IPS DF 4.7 (cell line): ENCODE measurements at regions not wholly inside any gene's neighbourhood (a gene's known extent, or its start where the extent isn't known, plus 50 kb on each side); places are given as distances from the start of the nearest gene placed in this dataset.
"Not testable (repeated sequence)": the region's sequence is repeated elsewhere in the genome, so short reads cannot be mapped to it uniquely, and the experiment has no call there.

Experiments
- DNase-seq: peaks from one replicate; pipeline ENCODE4 v3.0.0-alpha.2; 2013; ENCODE audit warnings: low spot score; ENCODE audit errors: extremely low read depth

DNA sequence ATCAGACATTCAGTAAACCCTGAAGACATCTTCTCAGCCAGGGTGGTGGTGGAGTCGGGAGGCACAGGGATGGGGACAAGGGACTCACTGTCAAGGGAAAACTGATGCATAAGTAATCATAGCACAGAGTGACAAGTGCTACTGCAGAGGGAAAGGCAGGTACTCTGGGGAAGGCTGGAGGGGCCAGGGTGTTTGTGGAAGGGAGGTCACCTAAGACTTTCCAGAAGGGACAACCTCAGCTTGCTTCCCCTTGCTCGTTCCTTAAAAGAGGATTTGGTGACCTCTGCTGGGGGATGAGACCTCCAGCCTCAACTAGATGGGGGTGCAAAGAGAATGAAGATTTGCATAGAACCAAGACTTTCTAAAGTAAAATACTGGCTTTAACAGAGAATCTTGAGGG is 99.5 kb downstream of the SLC4A3 start:
- no peak for DNase-seq

DNA sequence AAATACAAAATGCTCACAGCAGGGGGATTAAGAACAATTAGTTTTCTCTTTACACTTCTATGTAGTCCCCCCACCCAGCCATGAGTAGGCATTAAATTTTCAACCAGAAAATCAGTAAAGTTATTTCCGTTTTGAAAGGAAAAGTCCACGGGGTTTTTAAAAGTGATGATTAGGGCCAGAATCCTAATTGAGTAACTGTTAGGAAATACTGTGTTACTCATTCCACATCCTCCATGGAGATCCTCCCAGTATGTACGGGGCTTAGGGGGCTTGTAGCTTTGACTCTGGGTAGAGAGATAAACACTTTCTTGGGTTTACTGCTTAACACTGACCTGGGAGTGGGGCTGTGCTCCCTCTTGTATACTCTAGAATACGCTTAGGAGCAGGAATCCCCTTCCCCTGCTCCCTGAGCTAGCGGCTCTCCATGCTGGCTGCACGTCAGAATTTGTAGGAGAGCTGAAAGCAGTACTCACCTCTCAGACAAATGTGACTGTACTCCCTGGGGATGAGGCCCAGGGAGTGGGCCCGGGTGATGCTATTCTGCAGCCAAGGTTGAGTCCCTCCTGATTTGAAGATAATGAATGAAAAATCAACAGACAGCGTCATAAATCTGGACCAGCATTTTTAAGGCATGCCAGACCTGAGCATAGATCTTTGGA is 100.5 kb downstream of the SLC4A3 start:
- no peak for DNase-seq

DNA sequence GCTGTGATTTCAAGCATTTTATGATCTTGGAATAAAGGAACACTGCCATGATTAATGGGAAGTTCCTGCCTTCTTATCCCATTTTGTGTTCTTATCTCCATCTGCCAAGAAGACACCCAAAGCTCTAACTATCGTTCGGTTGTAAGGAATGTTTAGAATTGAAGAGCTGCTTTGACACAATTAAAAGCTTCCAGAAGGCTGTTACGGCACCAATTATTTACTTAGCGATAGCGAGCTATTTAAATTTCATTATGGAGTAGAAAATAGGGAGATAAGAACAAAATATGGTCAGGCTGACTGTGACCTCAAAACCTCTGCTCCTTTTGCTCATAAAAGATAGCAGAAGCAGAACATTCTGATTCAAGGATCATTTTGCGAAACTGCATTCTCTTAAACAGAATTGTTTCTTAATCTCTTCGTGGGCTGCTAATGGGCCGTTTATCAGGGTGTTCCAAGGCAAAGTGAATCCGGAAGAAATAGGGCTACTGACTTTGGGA is 101.6 kb downstream of the SLC4A3 start:
- DNase-seq = no peak

DNA sequence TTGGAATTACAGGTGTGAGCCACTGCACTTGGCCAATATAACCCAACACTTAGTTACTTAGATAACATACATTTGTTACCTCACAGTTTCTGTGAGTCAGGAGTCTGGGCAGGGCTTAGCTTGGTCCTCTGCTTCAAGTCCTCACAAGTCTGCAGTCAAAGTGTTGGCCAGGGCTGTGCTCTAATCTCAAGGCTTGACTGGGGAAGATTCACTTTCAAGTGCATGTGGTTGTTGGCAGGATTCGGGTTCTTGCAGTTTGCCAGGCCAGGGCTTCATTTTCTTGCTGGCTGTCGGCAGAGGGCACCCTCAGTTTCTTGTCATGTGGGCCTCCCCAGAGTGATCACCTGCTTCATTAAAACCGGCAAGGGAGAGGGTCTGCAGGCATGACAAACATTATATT is 103.7 kb downstream of the SLC4A3 start:
- no peak for DNase-seq

DNA sequence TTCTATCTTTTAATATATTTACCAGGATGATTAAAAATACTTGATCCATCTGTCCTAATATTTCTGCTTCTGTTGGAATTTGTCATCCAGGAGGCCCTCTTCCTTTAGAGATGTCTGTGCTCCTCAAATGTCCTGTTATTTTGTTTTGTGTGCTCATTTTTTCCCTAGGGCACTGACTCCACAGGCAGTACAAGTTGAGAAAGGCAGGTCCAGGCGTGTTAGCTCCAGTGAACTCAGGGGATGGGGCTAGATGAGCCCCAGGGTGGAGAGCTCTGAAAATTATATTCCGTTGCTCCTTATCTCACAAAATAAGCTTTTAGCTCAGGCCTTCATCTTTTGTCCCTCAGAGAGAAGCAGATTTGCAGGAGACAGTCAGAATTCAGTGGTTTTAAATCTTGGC is 105.7 kb downstream of the SLC4A3 start:
- DNase-seq = no peak

DNA sequence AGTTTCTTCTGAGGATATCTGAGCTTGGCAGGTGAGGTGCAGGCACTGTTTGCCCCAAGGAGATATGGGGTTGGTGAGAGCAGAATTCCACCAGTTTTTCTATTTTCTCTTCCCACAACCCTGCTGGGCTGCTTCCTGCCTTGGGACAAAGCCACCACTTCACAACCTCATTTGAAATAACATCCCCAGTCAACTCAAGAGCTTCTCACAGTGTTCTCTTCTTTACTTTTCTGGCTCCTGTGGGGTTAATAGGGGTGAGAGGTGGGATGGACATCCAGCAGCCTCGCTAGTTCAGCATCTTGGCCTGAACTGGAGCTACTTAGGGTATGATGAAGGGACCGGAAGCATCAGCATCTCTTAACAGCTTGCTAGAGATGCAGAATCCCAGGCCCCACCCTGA is 106.3 kb downstream of the SLC4A3 start:
- DNase-seq = no peak

DNA sequence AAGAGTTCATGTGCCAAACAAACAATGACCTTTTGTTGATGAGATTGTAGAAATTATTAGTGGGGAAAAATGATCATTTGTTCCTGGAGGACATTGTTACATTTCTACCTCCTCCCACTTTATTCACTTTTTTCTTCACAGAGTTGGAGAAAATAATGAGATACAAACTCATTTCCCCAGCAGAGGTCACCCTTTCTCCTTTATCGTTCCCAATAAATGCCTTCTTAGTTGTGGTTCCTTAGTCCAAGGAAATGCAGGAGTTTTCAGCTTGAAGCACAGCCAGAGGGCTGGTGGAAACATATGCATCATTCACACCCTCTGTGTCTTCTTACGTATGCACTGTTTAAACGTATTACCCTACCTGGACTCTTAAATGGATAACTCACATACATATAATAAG is 108.8 kb downstream of the SLC4A3 start:
- peak; percentile 62 for DNase-seq

DNA sequence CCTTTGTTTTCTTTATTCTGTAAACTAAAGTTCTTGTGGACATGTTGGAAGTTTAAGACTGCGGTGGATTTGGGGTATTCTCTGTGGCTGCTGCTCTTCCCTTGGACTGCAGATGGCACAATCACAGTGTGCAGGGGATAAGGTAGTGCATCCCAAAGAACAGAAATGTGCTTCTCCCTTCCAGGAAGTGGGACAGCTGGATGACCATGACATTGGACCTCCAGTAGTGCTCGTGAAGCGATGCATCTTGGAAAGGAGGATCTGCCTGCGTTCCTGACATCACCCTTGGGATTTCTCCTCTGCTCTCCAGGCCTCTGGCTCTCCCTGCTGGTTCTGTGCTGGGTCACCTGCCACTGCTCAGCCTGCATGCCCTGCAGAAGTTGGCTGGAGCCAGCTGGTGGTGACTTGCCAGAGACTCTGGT is 109.9 kb downstream of the SLC4A3 start:
- DNase-seq = no peak

DNA sequence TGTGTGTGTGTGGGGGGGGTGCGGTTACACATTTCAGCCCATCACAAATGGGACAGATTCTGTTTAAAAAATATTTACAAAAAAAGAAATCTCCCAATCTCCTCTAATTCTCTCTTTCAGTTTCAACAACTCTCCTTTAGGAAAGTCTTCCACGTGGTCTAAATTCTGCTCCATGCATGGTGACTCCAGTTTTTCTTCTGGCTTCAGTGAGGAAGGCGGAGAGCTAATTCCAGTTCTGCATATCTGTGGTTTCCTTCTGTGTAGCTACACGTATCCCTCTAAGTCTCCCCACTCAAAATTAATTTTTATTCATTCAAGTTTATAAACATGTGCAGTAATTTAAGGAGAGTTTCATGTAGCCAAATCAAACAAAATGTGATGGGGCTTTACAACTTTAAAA is 111.6 kb downstream of the SLC4A3 start:
- DNase-seq = no peak

DNA sequence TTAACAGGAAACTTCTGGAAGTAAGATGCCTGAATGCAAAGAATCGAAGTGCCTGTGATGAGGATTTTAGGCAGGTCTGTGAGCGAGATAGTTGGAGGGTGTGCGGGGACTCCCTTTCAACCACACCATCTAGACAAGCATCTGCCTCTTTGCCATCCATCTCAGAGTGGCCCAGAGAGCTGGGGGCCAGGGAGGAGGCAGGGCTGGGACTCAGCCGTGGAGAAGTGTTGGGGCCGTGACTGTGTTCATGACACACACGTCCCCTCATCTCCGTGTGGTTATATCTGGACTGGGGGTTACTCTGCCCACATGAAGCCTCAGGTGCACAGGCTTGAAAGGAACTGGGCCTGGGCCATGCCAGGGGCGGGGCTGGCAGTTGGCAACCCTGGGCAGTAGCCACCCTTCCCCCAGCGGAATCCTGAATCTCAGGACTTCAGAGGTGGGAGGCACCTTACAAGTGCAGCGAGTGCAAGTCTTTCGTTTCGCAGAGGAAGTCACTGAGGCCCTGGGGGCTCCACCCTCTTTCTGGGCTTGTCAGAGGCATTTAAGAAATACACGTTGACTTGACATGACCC is 112.5 kb downstream of the SLC4A3 start:
- no peak for DNase-seq

DNA sequence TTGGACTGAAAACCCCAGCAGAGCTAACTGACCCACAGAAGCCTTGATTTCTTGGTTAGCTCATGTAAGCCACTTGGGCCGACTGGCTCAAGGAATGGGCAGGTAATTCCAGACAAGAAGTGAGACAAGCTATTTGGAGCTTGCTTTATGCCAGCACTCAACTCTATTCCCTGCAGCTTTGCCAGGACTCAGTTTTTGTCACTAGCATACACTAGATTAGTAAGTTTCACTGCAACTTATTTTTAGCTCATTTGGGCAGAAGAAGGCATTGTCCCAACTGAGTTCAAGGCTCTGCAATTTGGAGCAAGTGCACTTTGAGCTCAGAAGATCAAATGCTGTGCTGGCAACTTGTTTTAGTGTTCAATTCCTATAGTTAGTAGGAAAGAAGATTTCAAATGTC is 116.1 kb downstream of the SLC4A3 start:
- no peak for DNase-seq

DNA sequence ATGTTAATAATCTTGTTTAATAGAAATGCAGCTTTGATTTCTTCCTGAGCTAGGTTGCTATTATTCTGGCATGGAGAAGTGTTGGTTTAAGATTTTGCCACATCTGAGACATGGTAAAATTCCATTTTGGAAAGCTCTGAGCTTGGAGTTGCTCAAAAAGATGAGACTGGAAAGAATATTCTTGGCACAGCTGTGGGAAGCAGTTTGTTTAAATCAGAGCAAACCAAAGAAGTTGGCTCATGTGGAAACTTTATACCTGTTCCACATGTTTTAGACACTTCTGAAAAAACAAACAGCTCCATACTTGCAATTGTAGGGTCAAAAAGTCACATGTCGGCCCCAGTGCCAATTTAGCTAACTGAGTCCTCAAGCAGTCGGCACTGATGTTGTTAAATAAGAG is 116.6 kb downstream of the SLC4A3 start:
- no peak for DNase-seq

DNA sequence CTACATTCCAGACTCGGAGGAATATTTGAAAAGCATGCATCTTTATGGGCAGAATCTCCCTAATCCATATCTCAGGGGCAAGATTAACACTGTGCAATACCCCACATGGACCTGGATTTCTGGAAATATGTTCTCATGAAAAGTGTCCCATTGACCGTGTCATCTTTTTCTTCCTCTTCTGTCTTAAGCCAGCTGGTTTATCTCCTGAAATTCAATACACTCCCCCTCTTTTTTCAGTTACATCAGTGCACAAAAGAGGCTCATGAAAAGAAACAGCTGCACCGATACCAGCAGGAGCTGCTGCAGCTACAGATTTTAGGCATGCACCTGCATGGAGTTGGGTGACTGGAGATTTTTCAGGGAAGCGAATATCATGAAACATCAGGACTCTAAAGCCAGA is 117.2 kb downstream of the SLC4A3 start:
- DNase-seq = no peak

DNA sequence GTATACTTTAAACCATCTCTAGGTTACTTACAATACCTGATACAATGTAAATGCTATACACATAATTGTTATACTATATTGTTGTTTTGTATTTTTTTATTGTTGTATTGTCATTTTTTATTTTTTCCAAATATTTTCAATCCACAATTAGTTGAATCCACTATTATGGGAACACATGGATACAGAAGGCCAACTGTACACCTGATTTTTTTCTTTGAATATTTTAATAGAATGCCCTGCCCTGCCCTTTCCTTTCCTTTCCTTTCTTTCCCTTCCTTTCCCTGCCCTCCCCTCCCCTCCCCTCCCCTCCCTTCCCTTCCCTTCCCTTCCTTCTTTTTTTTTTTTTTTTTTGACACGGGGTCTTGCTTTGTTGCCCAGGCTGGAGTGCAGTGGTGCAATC is 120.2 kb downstream of the SLC4A3 start:
- no peak for DNase-seq

DNA sequence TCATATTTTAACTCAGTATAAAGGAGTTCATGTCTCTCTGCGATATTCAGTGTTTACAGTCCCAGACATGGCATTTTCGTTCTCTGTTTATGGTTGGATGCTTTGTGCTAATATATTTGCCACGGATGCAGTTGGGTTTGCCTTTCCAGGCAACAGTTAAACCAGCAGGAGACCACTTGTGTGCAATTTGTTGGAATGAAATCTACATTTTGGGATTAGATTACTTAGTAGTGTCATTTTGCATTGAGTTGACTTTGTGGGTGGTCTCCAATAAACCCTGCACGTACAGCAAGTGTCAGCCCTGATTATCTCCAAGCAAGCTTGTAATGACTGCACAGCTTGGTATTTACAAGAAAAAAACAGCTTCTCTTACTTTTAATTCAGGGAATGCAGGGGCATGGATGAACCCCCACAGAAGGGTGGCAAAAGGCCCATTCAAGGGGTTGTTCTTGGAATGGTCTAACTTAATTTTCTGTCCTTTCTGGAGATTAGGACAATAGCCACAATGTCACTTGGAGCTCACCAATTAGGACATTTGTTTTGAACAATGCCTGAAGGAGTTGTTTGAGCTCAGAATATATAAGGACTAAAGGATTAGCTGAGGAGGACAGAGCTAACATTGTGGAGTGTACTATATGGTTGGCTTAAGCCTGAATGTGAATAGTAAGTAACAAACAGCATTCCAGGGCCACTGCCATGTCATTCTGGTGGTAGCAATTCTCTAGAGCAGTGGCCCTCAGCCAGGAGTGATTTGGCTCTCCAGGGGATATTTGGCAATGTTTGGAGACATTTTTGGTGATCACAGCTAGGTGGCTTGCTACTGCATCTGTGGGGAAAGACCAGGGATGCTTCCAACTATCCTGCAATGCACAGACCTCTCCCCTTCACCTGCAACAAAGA is 121.5 kb downstream of the SLC4A3 start:
- DNase-seq = no peak

DNA sequence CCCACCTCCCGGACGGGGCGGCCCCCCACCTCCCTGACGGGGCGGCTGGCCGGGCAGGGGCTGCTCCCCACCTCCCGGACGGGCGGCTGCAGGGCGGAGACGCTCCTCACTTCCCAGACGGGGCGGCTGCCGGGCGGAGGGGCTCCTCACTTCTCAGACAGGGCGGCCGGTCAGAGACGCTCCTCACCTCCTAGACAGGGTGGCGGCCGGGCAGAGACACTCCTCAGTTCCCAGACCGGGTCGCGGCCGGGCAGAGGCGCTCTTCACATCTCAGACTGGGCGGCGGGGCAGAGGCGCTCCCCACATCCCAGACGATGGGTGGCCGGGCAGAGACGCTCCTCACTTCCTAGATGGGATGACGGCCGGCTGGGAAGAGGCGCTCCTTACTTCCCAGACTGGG is 123.7 kb downstream of the SLC4A3 start:
- DNase-seq = not testable (repeated sequence)

DNA sequence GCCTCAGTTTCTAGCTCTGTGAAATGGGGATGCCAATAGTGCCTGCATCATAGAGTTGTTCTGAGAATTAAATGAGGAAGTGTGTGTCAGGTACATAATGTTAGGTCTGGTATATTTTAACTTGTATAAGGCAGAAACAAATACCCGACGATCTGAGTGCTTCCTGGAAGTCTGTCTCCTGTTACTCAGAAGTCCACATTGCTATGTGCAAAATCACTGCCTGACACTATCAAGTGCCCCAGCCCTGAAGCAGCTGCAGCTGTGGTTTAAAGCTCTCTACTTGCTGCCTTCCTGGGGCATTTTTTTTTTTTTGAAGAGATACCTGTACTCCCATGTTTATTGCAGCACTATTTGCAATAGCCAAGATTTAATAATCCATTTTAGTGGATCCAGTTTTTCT is 125.3 kb downstream of the SLC4A3 start:
- DNase-seq = no peak

DNA sequence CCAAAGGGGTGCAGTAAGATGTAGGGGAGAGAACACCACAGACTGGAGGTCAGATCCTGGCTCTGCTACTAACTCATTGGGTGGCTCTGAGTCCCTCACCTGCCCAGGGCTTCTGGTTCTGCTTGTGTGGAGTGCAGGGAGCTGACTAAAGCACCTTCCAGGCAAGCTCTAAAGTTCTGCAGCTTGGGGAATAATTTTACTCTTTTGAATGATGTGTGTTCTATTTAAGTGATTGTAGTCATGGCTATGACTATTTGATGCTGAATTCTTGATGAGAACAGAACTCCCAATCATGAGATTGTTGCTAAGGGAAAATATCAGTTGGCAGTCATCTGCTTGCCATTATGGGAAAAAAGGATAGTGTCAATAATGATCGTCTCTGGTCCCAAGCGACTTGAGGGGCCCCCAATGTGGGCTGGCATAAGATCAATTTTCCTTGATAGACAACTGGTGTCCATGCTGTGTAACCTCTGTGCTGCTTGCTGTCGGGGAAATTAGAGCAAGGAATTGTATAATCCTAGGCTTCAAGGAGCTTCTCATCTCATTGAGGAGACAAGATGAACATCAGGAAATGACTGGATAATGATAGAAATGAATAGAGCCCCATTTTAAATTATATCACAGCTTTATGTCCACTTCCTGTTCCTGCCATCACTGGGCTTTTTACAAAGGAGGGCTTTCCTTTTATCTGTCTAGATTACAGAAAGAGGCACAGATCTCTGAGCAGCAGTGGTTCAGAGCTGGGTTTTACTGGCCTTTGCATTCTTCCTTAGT is 131.7 kb downstream of the SLC4A3 start:
- DNase-seq = no peak

DNA sequence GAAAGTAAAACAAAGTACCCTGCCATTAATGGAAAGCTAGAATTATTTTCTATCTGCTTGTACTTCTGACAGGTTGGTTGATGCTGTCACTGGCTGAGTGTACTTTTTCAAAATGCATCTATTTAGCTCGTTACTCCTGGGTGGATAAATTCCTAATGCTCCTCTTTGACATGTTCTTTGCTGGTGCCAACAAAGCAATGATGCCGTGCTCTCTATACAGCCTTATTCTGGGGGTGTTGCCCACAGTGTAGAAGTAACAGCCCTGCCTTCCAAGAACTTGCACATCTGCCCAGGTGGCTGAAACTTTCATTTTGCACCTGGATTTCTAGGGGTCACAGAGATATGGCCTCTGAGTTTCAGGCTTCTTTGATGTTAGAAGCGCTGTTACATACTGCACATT is 132.4 kb downstream of the SLC4A3 start:
- DNase-seq = no peak

DNA sequence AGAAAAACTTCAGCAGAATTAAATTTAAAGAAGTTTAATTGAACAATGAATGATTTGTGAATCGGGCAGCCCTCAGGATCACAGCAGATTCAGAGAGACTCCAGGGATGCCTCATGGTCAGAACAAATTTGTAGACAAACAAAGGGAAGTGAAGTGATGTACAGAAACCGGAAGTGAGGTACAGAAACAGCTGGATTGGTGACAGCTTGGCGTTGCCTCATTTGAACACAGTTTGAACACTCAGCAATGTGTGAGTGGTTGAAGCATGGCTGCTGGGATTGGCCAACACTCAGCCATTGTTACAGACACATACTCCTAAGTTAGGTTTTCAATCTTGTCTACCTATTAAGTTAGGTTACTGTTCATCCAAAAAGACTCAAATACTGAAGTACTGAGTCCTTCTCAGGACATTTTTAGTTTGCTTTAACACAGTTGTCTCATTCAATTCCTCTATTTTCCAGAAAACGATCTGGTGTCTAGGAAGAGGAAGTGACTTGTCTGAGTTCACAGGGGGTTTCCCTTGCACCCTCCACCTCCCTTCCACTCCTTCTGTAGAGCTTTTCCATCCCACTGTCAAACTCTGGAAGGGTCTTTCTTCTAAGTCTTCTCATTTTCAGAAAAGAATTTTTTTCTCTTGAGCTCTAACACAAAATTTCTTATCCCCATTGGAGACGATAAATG is 137.9 kb downstream of the SLC4A3 start:
- no peak for DNase-seq

DNA sequence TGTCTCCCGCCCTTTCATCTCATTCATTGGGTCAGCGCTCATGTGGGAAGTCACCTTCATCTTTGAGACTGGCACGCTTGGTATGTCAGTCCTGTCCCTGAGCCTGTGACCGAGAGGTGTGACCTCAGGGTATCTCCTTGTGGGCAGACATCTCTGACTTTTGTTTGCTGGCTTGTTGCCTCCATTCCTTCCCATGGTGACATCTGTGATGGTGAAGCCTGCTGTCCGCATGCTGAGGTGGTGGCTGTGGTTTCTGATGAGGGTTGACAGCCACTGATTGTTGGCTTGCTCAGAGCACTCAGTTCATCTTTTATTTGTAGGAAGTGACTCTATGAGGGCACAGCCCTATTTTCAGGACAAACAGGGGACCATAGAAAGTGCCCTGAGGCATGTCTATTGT is 139.2 kb downstream of the SLC4A3 start:
- no peak for DNase-seq
